BE2C (cell line): ENCODE measurements at regions not wholly inside any gene's neighbourhood (a gene's known extent, or its start where the extent isn't known, plus 50 kb on each side); places are given as distances from the start of the nearest gene placed in this dataset.

Experiments
- DNase-seq: peaks from one replicate; pipeline ENCODE4 v3.0.0-alpha.2; 2020
- H3K27me3 ChIP-seq: fragments of 250-450 bp; sonication (Bioruptor Pico); 2 replicates; pipeline ENCODE4 v1.5.1; 2020; ENCODE audit warnings: mild to moderate bottlenecking
- H3K36me3 ChIP-seq: fragments of 250-450 bp; sonication (Bioruptor Pico); 2 replicates; pipeline ENCODE4 v1.5.1; 2020; ENCODE audit warnings: mild to moderate bottlenecking
- H3K4me1 ChIP-seq: fragments of 250-450 bp; sonication (Bioruptor Pico); 2 replicates; pipeline ENCODE4 v1.5.1; 2020
- H3K4me3 ChIP-seq: 2 replicates; pipeline ENCODE4 v1.5.1; 2011; ENCODE audit warnings: low read depth, low read length
- H3K9me3 ChIP-seq: fragments of 250-450 bp; sonication (Bioruptor Pico); 2 replicates; pipeline ENCODE4 v1.5.1; 2020
- TF ChIP-seq, protein P1 (sequence below): IDR thresholded peaks from 2 replicates; pipeline ENCODE4 v1.5.1; 2012; ENCODE audit warnings: mild to moderate bottlenecking, low read depth, low read length

DNA sequence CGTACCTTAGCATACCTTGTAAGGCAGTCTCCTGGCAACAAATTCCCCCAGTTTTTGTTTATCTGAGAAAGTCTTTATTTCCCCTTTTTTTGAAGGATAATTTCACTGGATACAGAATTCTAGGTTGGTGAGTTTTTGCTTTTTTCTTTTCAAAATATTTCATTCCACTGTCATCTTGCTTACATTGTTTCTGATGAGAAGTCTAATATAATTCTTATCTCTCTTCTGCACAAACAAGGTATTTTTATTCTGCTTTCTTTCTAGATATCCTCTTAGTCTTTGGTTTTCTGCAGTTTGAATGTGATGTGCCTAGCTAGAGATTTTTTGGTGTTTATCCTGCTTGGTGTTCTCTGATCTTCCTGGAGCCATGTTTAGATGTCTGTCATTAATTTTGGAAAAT, 57.7 kb upstream of the EZR start:
- DNase-seq = no peak
- H3K36me3 ChIP-seq = no peaks in the 10 kb centered on the region
- H3K4me1 ChIP-seq = peaks cover 6% of the 10 kb centered on the region
- no peaks in the 10 kb centered on the region for H3K9me3 ChIP-seq
- no peak overlapping the region for H3K4me3 ChIP-seq
- no peaks in the 10 kb centered on the region for H3K27me3 ChIP-seq
- TF ChIP-seq, protein P1, sequence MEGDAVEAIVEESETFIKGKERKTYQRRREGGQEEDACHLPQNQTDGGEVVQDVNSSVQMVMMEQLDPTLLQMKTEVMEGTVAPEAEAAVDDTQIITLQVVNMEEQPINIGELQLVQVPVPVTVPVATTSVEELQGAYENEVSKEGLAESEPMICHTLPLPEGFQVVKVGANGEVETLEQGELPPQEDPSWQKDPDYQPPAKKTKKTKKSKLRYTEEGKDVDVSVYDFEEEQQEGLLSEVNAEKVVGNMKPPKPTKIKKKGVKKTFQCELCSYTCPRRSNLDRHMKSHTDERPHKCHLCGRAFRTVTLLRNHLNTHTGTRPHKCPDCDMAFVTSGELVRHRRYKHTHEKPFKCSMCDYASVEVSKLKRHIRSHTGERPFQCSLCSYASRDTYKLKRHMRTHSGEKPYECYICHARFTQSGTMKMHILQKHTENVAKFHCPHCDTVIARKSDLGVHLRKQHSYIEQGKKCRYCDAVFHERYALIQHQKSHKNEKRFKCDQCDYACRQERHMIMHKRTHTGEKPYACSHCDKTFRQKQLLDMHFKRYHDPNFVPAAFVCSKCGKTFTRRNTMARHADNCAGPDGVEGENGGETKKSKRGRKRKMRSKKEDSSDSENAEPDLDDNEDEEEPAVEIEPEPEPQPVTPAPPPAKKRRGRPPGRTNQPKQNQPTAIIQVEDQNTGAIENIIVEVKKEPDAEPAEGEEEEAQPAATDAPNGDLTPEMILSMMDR = no peak

DNA sequence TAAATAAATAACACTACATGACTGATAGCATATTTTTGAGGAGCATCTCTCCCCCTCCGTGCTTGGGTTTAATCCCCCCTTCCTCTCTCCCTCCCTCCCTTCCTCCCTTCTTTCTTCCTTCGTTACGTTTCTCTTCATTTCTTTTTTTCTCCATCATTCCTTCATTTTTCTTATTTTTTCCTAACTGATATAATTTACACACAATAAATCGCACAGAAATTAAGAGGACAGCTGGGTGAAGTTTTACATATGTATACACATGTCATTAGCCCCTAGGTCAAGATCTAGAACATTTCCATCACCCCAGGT, 51.4 kb upstream of the EZR start:
- TF ChIP-seq, protein P1 = no peak
- peaks cover 3% of the 10 kb centered on the region; the same call in 1 of the 2 replicates for H3K4me1 ChIP-seq

DNA sequence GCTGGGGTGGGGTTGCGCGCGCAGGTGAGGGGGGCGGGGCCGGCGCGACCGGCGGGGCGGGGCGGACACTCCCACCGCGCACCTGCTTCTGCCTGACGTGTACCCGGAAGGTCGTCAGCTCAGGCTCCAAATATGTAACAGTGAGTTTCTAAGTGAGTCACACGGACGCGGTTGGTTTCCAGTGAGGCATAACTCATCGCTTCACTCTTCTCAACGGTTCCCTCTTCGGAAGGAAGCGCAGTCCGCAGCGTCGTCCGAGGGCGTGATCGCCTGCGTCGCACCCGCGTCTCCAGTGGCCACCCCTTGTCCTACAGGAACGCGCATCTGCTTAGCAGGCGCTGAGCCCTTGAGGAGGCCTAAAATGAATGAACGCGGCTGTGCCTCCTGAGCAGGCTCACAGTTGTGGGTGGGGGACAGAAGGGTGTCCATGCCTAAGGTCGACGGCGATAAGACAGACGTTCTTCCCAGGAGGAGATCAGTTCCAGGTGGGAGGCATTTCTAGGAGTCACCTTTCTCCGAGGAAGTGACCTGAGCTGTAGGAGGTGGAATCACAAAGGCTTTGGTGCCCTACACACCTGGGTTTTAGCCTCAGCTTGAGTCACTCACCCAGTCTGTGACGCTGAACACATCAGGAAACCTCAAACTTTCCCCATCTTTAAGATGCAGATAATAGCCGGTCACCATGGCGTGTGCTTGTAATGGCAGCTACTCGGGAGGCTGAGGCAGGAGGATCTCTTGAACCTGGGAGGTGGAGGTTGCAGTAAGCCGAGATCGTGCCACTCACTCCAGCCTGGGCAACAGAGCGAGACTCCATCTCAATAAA, 50.9 kb upstream of the EZR start:
- TF ChIP-seq, protein P1 = peak; percentile 18; the same call in 1 of the 2 replicates
- DNase-seq = no peak
- no peaks in the 10 kb centered on the region for H3K9me3 ChIP-seq
- H3K27me3 ChIP-seq = no peaks in the 10 kb centered on the region
- H3K36me3 ChIP-seq = no peaks in the 10 kb centered on the region
- H3K4me1 ChIP-seq = peaks cover 3% of the 10 kb centered on the region; the same call in 1 of the 2 replicates
- peak overlapping the region; percentile 69 for H3K4me3 ChIP-seq

More for the DNA sequence above, 51.4 kb upstream of the EZR start:
- H3K36me3 ChIP-seq = no peaks in the 10 kb centered on the region
- H3K9me3 ChIP-seq = no peaks in the 10 kb centered on the region
- no peak overlapping the region for H3K4me3 ChIP-seq
- no peaks in the 10 kb centered on the region for H3K27me3 ChIP-seq
- no peak for DNase-seq

DNA sequence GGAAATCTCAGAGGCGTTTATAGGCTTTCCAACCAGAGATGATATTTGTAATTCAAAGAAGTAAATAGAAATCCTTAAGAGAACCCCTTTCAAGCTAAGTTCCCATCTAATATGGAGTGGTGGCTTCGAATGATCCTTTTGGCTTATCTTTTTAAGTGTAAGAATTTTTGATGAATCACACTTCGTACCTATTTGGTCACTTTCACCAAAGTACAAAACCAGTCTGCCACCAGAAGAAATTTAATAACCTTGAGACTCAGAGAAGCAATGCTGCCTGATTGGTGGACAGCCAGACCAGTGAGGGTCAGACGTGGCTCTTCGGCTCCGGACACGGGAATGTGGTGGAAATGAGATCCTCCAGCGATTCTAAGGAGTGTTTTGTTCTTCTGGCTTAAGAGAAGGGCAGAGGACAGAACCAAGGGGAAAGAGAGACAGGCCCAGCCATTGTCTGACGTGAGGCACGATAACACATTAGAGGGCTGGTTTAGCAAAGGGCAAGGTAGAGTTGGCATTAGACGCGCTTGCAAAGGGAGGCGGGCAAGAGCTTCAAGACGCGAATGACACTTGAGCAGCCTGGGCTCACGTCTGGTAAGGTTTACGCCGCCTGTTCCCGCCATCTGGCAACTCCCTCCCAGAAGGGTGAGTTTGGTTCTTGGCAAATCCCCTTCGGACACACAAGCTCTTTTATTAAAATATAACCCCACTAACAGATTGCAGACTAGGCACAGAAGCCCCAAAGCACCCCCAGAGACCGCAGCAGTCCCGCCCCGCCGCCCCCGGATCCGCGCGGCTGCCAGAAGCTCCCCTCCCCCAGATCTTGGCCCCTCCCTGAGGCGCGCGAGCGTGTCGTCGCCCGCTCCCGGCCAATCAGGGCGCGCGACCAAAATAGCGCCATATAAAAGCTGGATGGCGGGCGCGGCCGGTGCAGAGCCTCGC, 50.0 kb upstream of the EZR start:
- TF ChIP-seq, protein P1 = no peak
- Histone ChIP-seq H3K36me3 (no peaks in the 10 kb centered on the region), H3K4me3 (peak overlapping the region; percentile 43), H3K9me3 (no peaks in the 10 kb centered on the region), H3K27me3 (no peaks in the 10 kb centered on the region), H3K4me1 (peaks cover 3% of the 10 kb centered on the region; the same call in 1 of the 2 replicates)
- peak; percentile 95 for DNase-seq
